Testis (tissue), 2 donors: ENCODE measurements at regions not wholly inside any gene's neighbourhood (a gene's known extent, or its start where the extent isn't known, plus 50 kb on each side); places are given as distances from the start of the nearest gene placed in this dataset.

Experiments
- DNase-seq: peaks from one replicate; pipeline ENCODE4 v3.0.0-alpha.2; 2019
- H3K27ac ChIP-seq, 2 donors: fragments of 200-600 bp; sonication (generic); one replicate each; pipeline ENCODE4 v1.5.1; 2019
- H3K27me3 ChIP-seq: fragments of 200-600 bp; sonication (generic); one replicate; pipeline ENCODE4 v1.5.1; 2019
- H3K36me3 ChIP-seq: fragments of 200-600 bp; sonication (generic); one replicate; pipeline ENCODE4 v1.5.1; 2017; ENCODE audit warnings: low read depth; ENCODE audit errors: missing control alignments
- H3K4me1 ChIP-seq: fragments of 200-600 bp; sonication (generic); one replicate; pipeline ENCODE4 v1.5.1; 2019
- H3K4me3 ChIP-seq, 2 donors: fragments of 200-600 bp; sonication (generic); one replicate each; pipeline ENCODE4 v1.5.1; 2017 to 2019
- H3K9me3 ChIP-seq: fragments of 200-600 bp; sonication (generic); one replicate; pipeline ENCODE4 v1.5.1; 2017
- CTCF ChIP-seq, 3 experiments: fragments of 450-650 bp in 2 of 3; fragments of 200-600 bp in 1 of 3; sonication (generic) in 1 of 3; IDR thresholded peaks; one replicate each; pipeline ENCODE4 v1.5.1; 2016 to 2019; ENCODE audit warnings: antibody characterized with exemption in 3 of 3, mild to moderate bottlenecking in 2 of 3, moderate library complexity in 1 of 3
- POLR2A ChIP-seq: fragments of 450-650 bp; IDR thresholded peaks from one replicate; pipeline ENCODE4 v1.6.1; 2017; ENCODE audit warnings: antibody characterized with exemption, mild to moderate bottlenecking, moderate library complexity
- WGBS, 2 donors: methylation state at CpG; one replicate each; pipeline ENCODE4 v1.1.5; 2018; 5-methylcytosine and 5-hydroxymethylcytosine counted together
- intact Hi-C: fragments of 100-400 bp; cut with DNase I; formaldehyde crosslinking; loops from one replicate; pipeline ENCODE4 v1.15.1; 2023; ENCODE audit warnings: low total_unique reads

DNA sequence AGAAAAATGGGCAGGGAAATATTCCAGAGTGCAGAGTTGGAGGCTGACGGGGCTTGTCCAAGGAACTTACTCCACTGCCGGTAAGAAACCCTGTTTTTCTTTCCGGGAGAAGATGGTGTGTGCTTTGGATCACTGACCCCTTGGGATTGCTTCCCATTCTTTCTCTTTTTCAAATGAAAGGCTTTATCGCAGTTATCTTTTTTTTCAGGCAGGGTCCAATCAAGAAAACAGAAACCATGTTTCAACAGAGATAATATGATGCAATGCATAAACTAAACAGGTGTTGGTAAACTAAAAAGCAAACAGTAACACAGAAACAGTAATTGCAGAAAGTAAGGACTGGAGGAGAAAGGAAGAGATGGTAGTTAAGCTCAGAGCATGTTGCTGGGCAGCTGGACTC, 145.1 kb downstream of the LYPLAL1 start:
- WGBS, 2 donors = 63 to 70% methylated on average over 4 of the region's 4 CpGs
- H3K4me3 ChIP-seq = no peak overlapping the region
- TF ChIP-seq POLR2A = no peak
- no peak for TF ChIP-seq CTCF (IDR thresholded peaks at IDR 0.05)
- intact Hi-C loops = no loop called here
- no peak for DNase-seq
- H3K4me1 ChIP-seq = no peaks in the 10 kb centered on the region
- no peaks in the 10 kb centered on the region for H3K27me3 ChIP-seq
- no peaks in the 10 kb centered on the region for H3K9me3 ChIP-seq
- H3K27ac ChIP-seq = no peak overlapping the region
- H3K36me3 ChIP-seq = no peaks in the 10 kb centered on the region

GRCh38 chr1:219317762-219318353, 144.2 kb downstream of the LYPLAL1 start:
- no peaks in the 10 kb centered on the region for H3K27me3 ChIP-seq
- WGBS, 2 donors = 69 to 83% methylated on average over 3 of the region's 3 CpGs
- no peaks in the 10 kb centered on the region for H3K36me3 ChIP-seq
- H3K4me3 ChIP-seq = no peak overlapping the region
- no peak for TF ChIP-seq CTCF (IDR thresholded peaks at IDR 0.05)
- TF ChIP-seq POLR2A = no peak
- no peak for DNase-seq
- intact Hi-C loops = no loop called here
- H3K27ac ChIP-seq = no peak overlapping the region
- no peaks in the 10 kb centered on the region for H3K4me1 ChIP-seq
- no peaks in the 10 kb centered on the region for H3K9me3 ChIP-seq

DNA sequence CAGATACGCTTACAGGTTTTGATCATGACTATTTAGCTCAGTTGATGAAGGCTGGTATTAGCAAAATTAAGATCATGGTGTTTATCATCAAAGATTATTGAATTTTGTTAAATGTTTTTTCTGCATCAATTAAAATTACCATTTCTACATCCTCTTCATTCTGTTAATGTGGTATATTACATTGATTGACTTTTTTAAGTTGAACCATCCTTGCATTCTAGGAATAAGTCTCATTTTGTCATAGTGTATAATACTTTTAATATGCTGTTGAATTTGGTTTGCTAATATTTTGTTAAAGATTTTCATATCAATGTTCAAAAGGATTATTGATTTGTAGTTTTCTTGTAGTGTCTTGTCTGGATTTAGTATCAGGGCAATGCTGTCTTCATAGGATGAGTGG, 142.4 kb downstream of the LYPLAL1 start:
- H3K36me3 ChIP-seq = no peaks in the 10 kb centered on the region
- DNase-seq = no peak
- WGBS, 2 donors = 96 to 100% methylated on average over 1 of the region's 1 CpG
- H3K4me1 ChIP-seq = no peaks in the 10 kb centered on the region
- TF ChIP-seq POLR2A (no peak), CTCF (IDR thresholded peaks at IDR 0.05) (no peak)
- no peak overlapping the region for H3K4me3 ChIP-seq
- H3K9me3 ChIP-seq = no peaks in the 10 kb centered on the region
- H3K27ac ChIP-seq = no peak overlapping the region
- no peaks in the 10 kb centered on the region for H3K27me3 ChIP-seq
- intact Hi-C loops = no loop called here

GRCh38 chr1:219313961-219314360, 140.3 kb downstream of the LYPLAL1 start:
- Histone ChIP-seq H3K4me1 (no peaks in the 10 kb centered on the region), H3K27ac (no peak overlapping the region), H3K36me3 (no peaks in the 10 kb centered on the region), H3K27me3 (no peaks in the 10 kb centered on the region), H3K9me3 (no peaks in the 10 kb centered on the region), H3K4me3 (no peak overlapping the region)
- no peak for DNase-seq
- intact Hi-C loops = no loop called here
- WGBS, 2 donors = 92 to 95% methylated on average over 2 of the region's 2 CpGs
- TF ChIP-seq CTCF (IDR thresholded peaks at IDR 0.05) (no peak), POLR2A (no peak)

DNA sequence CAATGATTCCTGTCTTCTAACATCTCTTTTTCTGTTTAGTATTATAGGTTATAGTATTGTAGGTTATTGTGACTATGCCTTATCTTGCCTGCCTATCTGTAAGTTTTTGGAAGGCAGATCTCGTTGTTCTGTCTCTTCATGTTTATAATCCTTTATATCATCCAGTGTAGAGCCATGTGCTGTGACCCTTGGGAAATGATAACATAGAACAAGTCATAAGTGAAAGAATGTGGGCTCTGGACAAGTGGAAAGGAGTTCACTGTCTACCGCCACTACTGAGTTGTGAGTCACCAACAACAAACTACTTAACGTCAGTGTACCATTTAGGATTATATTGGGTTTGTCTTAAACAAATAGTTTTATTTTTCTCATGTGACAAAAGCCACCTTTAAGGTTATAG, 139.3 kb downstream of the LYPLAL1 start:
- intact Hi-C loops = no loop called here
- Histone ChIP-seq H3K4me1 (no peaks in the 10 kb centered on the region), H3K27ac (no peak overlapping the region), H3K9me3 (no peaks in the 10 kb centered on the region), H3K4me3 (no peak overlapping the region), H3K36me3 (no peaks in the 10 kb centered on the region), H3K27me3 (no peaks in the 10 kb centered on the region)
- DNase-seq = no peak
- TF ChIP-seq POLR2A (no peak), CTCF (IDR thresholded peaks at IDR 0.05) (no peak)
- WGBS, 2 donors = 57 to 58% methylated on average over 3 of the region's 3 CpGs
